Activated naive CD8-positive, alpha-beta T cell treated with anti-CD3 and anti-CD28 coated beads for 36 hours (primary cell): ENCODE measurements at regions not wholly inside any gene's neighbourhood (a gene's known extent, or its start where the extent isn't known, plus 50 kb on each side); places are given as distances from the start of the nearest gene placed in this dataset.

ENCODE experiments used
- DNase-seq: peaks from one replicate; pipeline ENCODE4 v3.0.0; 2021
- H3K27ac Mint-ChIP-seq: one replicate; pipeline ENCODE4 v1.8.0; 2022; ENCODE audit warnings: mild to moderate bottlenecking, moderate library complexity, mixed read lengths
- H3K27me3 Mint-ChIP-seq: one replicate; pipeline ENCODE4 v1.8.0; 2022; ENCODE audit warnings: mild to moderate bottlenecking, mixed read lengths
- H3K36me3 Mint-ChIP-seq: one replicate; pipeline ENCODE4 v1.8.0; 2021; ENCODE audit warnings: mild to moderate bottlenecking, mixed read lengths
- H3K4me1 Mint-ChIP-seq: one replicate; pipeline ENCODE4 v1.8.0; 2021; ENCODE audit warnings: mixed read lengths
- H3K4me3 Mint-ChIP-seq: one replicate; pipeline ENCODE4 v1.8.0; 2022; ENCODE audit warnings: mild to moderate bottlenecking, moderate library complexity, mixed read lengths
- H3K9me3 Mint-ChIP-seq: one replicate; pipeline ENCODE4 v1.8.0; 2022; ENCODE audit warnings: mixed read lengths

GRCh38 chr4:125464146-125464545 is 149.4 kb downstream of the FAT4 start:
- H3K9me3 Mint-ChIP-seq: no peaks in the 10 kb centered on the region
- no peaks in the 10 kb centered on the region for H3K27me3 Mint-ChIP-seq
- H3K4me3 Mint-ChIP-seq: no peak overlapping the region
- no peaks in the 10 kb centered on the region for H3K4me1 Mint-ChIP-seq
- DNase-seq: no peak
- no peak overlapping the region for H3K27ac Mint-ChIP-seq
- H3K36me3 Mint-ChIP-seq: no peaks in the 10 kb centered on the region

- Mint-ChIP-seq H3K4me1 (no peaks in the 10 kb centered on the region), H3K36me3 (no peaks in the 10 kb centered on the region), H3K9me3 (peaks cover 2% of the 10 kb centered on the region), H3K27ac (no peak overlapping the region), H3K4me3 (no peak overlapping the region), H3K27me3 (no peaks in the 10 kb centered on the region)
- DNase-seq: no peak
Measured at GRCh38 chr4:125481334-125482045, 166.7 kb downstream of the FAT4 start.

GRCh38 chr4:125482822-125483221 is 168.1 kb downstream of the FAT4 start:
- no peak overlapping the region for H3K4me3 Mint-ChIP-seq
- H3K27me3 Mint-ChIP-seq: no peaks in the 10 kb centered on the region
- peaks cover 2% of the 10 kb centered on the region for H3K9me3 Mint-ChIP-seq
- H3K27ac Mint-ChIP-seq: no peak overlapping the region
- no peaks in the 10 kb centered on the region for H3K4me1 Mint-ChIP-seq
- H3K36me3 Mint-ChIP-seq: no peaks in the 10 kb centered on the region
- DNase-seq: no peak

GRCh38 chr4:125483278-125483677 is 168.5 kb downstream of the FAT4 start:
- DNase-seq: no peak
- Mint-ChIP-seq H3K27ac (no peak overlapping the region), H3K9me3 (peaks cover 2% of the 10 kb centered on the region), H3K36me3 (no peaks in the 10 kb centered on the region), H3K4me1 (no peaks in the 10 kb centered on the region), H3K27me3 (no peaks in the 10 kb centered on the region), H3K4me3 (no peak overlapping the region)

- H3K36me3 Mint-ChIP-seq: no peaks in the 10 kb centered on the region
- H3K27ac Mint-ChIP-seq: no peak overlapping the region
- peaks cover 2% of the 10 kb centered on the region for H3K9me3 Mint-ChIP-seq
- no peak for DNase-seq
- no peaks in the 10 kb centered on the region for H3K4me1 Mint-ChIP-seq
- H3K27me3 Mint-ChIP-seq: no peaks in the 10 kb centered on the region
- no peak overlapping the region for H3K4me3 Mint-ChIP-seq
Measured at GRCh38 chr4:125484912-125485311, 170.2 kb downstream of the FAT4 start.

GRCh38 chr4:125486351-125486750 is 171.6 kb downstream of the FAT4 start:
- Mint-ChIP-seq H3K9me3 (peaks cover 2% of the 10 kb centered on the region), H3K4me3 (no peak overlapping the region), H3K36me3 (no peaks in the 10 kb centered on the region), H3K4me1 (no peaks in the 10 kb centered on the region), H3K27me3 (no peaks in the 10 kb centered on the region), H3K27ac (no peak overlapping the region)
- DNase-seq: no peak

- no peaks in the 10 kb centered on the region for H3K4me1 Mint-ChIP-seq
- H3K27ac Mint-ChIP-seq: no peak overlapping the region
Measured at GRCh38 chr4:125489952-125490690, 175.4 kb downstream of the FAT4 start.

GRCh38 chr4:125492957-125493356 is 178.2 kb downstream of the FAT4 start:
- peaks cover 2% of the 10 kb centered on the region for H3K9me3 Mint-ChIP-seq
- no peaks in the 10 kb centered on the region for H3K36me3 Mint-ChIP-seq
- DNase-seq: no peak
- H3K4me1 Mint-ChIP-seq: no peaks in the 10 kb centered on the region
- no peak overlapping the region for H3K27ac Mint-ChIP-seq
- H3K4me3 Mint-ChIP-seq: no peak overlapping the region
- H3K27me3 Mint-ChIP-seq: no peaks in the 10 kb centered on the region

More at GRCh38 chr4:125489952-125490690, 175.4 kb downstream of the FAT4 start:
- Mint-ChIP-seq H3K9me3 (no peaks in the 10 kb centered on the region), H3K27me3 (no peaks in the 10 kb centered on the region), H3K4me3 (no peak overlapping the region), H3K36me3 (no peaks in the 10 kb centered on the region)
- DNase-seq: no peak

- Mint-ChIP-seq H3K36me3 (no peaks in the 10 kb centered on the region), H3K9me3 (peaks cover 3% of the 10 kb centered on the region), H3K4me1 (no peaks in the 10 kb centered on the region), H3K27me3 (no peaks in the 10 kb centered on the region), H3K27ac (no peak overlapping the region), H3K4me3 (no peak overlapping the region)
- no peak for DNase-seq
Measured at GRCh38 chr4:125497861-125498260, 183.1 kb downstream of the FAT4 start.

- H3K4me1 Mint-ChIP-seq: no peaks in the 10 kb centered on the region
- H3K27me3 Mint-ChIP-seq: no peaks in the 10 kb centered on the region
- H3K4me3 Mint-ChIP-seq: no peak overlapping the region
- DNase-seq: no peak
- H3K9me3 Mint-ChIP-seq: peaks cover 5% of the 10 kb centered on the region
- H3K36me3 Mint-ChIP-seq: no peaks in the 10 kb centered on the region
- H3K27ac Mint-ChIP-seq: no peak overlapping the region
Measured at GRCh38 chr4:125498981-125499380, 184.2 kb downstream of the FAT4 start.

- Mint-ChIP-seq H3K27me3 (no peaks in the 10 kb centered on the region), H3K4me1 (no peaks in the 10 kb centered on the region), H3K36me3 (no peaks in the 10 kb centered on the region), H3K27ac (no peak overlapping the region), H3K4me3 (no peak overlapping the region), H3K9me3 (peaks cover 5% of the 10 kb centered on the region)
- DNase-seq: no peak
Measured at GRCh38 chr4:125501090-125501489, 186.3 kb downstream of the FAT4 start.

GRCh38 chr4:125501568-125501967 is 186.8 kb downstream of the FAT4 start:
- Mint-ChIP-seq H3K36me3 (no peaks in the 10 kb centered on the region), H3K27ac (no peak overlapping the region), H3K27me3 (no peaks in the 10 kb centered on the region), H3K9me3 (peaks cover 3% of the 10 kb centered on the region), H3K4me3 (no peak overlapping the region), H3K4me1 (no peaks in the 10 kb centered on the region)
- no peak for DNase-seq

- Mint-ChIP-seq H3K4me3 (no peak overlapping the region), H3K36me3 (no peaks in the 10 kb centered on the region), H3K27ac (no peak overlapping the region), H3K9me3 (peaks cover 3% of the 10 kb centered on the region), H3K4me1 (no peaks in the 10 kb centered on the region), H3K27me3 (no peaks in the 10 kb centered on the region)
- DNase-seq: no peak
Measured at GRCh38 chr4:125505621-125506020, 190.9 kb downstream of the FAT4 start.

GRCh38 chr4:125507141-125507540 is 192.4 kb downstream of the FAT4 start:
- Mint-ChIP-seq H3K27ac (no peak overlapping the region), H3K4me3 (no peak overlapping the region), H3K36me3 (no peaks in the 10 kb centered on the region), H3K27me3 (no peaks in the 10 kb centered on the region), H3K4me1 (no peaks in the 10 kb centered on the region), H3K9me3 (peaks cover 3% of the 10 kb centered on the region)
- no peak for DNase-seq

- Mint-ChIP-seq H3K9me3 (no peaks in the 10 kb centered on the region), H3K4me1 (no peaks in the 10 kb centered on the region)
Measured at GRCh38 chr4:125511715-125512114, 197.0 kb downstream of the FAT4 start.

GRCh38 chr4:125515016-125515415 is 200.3 kb downstream of the FAT4 start:
- H3K27ac Mint-ChIP-seq: no peak overlapping the region
- H3K36me3 Mint-ChIP-seq: no peaks in the 10 kb centered on the region
- no peak for DNase-seq
- H3K4me3 Mint-ChIP-seq: no peak overlapping the region
- H3K27me3 Mint-ChIP-seq: no peaks in the 10 kb centered on the region
- H3K4me1 Mint-ChIP-seq: no peaks in the 10 kb centered on the region
- H3K9me3 Mint-ChIP-seq: no peaks in the 10 kb centered on the region

More at GRCh38 chr4:125511715-125512114, 197.0 kb downstream of the FAT4 start:
- no peak overlapping the region for H3K4me3 Mint-ChIP-seq
- DNase-seq: no peak
- no peaks in the 10 kb centered on the region for H3K27me3 Mint-ChIP-seq
- no peaks in the 10 kb centered on the region for H3K36me3 Mint-ChIP-seq
- H3K27ac Mint-ChIP-seq: no peak overlapping the region
